ENCODE measurements at regions not wholly inside any gene's neighbourhood (a gene's known extent, or its start where the extent isn't known, plus 50 kb on each side); places are given as distances from the start of the nearest gene placed in this dataset.
"Not testable (repeated sequence)": the region's sequence is repeated elsewhere in the genome, so short reads cannot be mapped to it uniquely, and the experiment has no call there.

GRCh38 chr5:24264547-24264946 lies 380.2 kb downstream of the CDH10 start:
- no peak for DNase-seq (ENCODE audit: low spot score)

DNA sequence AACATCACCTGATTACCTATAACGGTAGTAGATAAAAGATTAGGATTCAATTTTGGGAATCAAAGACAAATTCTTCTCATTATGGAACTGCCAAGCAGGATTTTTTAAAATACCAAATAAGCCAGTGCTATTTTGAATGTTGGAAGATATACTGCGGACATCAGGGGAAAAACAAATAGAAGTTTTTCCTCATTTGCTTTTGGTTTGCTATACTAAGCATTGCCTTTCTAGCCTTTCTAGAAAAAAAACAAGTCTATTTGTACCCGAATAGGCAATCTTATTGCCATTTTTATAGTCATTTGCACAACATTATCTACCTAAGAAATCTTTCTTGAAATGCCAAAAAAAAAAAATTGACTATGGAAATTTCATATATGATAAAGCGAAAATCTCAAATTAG lies 379.5 kb downstream of the CDH10 start:
- no peak for DNase-seq (ENCODE audit: low spot score)

DNA sequence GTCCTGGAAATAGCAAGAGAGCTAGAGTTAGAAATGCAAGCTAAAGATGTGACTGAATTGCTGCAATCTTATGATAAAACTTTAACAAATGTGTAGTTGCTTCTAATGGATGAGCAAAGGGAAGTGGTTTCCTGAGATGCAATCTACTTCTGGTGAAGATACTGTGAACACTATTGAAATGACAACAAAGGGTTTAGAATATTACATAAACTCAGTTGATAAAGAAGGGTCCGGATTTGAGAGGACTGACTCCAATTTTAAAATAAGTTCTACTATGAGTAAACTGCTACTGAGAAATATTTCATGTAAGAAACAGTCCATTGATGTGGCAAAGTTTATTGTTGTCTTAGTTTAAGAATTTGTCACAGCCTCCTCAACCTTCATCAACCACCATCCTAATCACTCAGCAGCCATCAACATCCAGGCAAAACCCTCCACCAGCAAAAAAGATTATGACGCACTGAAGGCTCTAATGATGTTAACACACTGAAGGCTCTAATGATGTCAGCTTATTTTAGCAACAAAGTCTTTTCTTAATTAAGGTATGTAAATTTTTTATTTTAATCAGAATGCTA lies 376.2 kb downstream of the CDH10 start:
- DNase-seq (ENCODE audit: low spot score): no peak

DNA sequence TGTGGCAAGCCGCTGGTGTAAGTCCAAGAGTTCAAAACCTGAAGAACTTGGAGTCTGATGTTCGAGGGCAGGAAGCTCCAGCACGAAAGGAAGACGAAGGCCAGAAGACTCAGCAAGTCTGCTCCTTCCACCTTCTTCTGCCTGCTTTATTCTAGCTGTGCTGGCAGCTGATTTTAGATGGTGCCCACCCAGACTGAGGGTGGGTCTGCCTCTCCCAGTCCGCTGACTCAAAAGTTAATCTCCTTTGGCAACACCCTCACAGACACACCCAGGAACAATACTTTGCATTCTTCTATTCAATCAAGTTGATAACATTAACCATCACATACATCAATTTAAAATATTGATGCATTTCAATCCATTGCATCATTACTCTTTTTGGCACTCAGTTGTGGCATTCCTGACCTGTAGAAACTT lies 373.1 kb downstream of the CDH10 start:
- DNase-seq (ENCODE audit: low spot score): not testable (repeated sequence)

- no peak for DNase-seq (ENCODE audit: low spot score)
These were observed 372.0 kb downstream of the CDH10 start for GRCh38 chr5:24272741-24273140.

DNA sequence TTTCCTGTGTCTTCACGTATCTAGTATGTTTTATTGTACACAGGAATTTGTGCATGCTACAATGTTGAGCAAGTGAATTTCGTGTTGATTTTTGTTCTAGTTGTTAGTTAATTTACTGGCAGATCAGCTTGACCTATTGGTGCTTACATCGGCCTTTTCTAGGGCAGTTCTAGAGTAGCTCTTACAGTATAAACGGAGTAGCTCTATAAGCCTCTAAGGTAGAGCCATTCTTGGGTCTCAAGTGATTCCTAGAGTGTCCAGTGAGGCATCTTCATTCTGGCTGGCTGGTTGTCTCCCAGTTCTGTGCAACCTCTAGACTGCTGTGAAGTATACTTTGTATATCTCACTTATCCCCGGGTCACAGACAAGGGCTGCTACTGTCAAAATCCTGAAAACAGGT lies 364.6 kb downstream of the CDH10 start:
- no peak for DNase-seq (ENCODE audit: low spot score)

DNA sequence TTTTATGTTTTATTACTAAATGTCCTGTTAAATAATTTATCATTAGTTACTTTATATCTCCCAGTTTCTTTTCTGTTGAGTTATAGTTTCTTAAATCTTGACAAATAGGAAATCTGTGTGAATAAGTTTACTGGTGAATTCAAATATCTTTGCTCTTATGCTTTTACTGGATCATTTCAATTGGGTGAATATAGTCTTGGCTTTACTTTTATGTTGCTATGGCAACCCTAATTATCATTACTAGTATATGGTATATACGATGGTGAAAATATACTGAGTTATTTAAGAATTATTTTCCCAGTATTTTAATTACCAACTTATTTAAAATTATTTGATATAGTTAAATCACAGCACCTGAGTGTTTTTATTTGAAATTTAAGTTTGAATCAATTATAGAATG lies 363.0 kb downstream of the CDH10 start:
- no peak for DNase-seq (ENCODE audit: low spot score)

DNA sequence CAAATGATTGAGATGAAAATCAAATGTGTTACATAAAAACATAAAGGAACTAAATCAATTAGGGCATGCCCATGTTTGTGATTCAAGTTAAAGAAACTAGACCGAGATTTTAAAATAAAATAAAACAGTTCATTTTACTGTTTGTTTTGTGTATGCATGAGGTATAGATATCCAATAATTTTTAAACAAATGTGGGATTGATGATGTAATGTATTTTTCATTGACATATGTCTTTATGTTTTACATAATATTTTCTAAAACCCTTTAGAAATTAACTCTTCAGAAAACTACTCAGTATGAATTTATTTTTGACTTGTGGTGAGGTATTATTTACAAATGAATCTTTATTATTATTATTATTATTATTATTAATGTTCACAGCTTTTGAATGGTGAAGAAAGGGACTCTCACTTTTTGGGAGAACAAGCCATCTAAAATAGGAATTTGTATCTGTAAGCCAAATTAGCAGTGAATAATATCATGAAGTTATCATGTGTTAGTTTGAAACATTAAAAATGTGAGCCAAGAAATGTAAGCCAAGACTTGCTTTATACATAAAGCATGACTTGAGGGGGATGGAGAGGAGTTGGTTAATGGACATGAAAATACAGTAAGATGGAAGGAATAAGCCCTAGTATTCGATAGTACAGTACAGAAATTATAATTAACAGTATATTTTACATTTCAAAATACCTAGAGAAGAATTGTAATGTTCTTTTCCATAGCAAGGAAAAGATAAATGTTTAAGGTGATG lies 355.0 kb downstream of the CDH10 start:
- no peak for DNase-seq (ENCODE audit: low spot score)

DNA sequence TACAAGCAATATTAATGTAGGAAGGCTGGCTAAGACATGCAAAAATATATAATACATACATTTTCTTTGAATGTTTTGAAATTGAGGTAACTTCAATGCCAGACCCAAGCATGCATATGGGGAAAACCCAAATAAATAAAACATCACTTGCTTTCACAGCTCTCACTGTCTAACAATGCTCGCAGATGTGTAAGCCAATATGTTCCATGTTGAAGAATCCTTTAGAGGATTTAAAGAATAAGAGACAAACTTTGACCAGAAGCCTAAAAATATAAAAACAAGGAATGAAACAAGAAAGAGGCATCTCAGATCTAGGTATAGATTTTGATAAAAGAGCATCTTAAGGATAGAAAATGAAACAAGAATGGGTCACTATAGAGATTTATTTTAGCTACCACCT lies 354.2 kb downstream of the CDH10 start:
- DNase-seq (ENCODE audit: low spot score): no peak

GRCh38 chr5:24291916-24292315 lies 352.9 kb downstream of the CDH10 start:
- DNase-seq (ENCODE audit: low spot score): no peak

DNA sequence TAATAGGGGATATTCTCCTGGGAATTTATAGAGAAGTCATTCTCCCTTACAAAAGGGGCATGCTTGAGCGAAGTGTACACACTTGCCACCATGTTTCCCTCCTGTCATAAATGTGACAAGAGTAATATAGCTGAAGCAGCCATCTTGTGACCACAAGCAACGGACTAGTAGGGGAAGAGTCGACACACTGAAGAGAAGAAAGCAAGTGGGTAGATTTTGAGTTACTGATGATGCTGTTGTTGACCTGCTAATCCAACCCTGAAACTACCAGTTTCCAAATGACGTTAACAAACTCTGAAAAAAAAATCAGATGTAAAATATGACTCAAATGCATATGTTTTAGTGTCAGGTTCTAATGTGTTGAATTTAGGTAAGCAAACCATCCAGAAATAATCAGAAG lies 350.4 kb downstream of the CDH10 start:
- DNase-seq (ENCODE audit: low spot score): no peak

GRCh38 chr5:24314106-24314505 lies 330.7 kb downstream of the CDH10 start:
- no peak for DNase-seq (ENCODE audit: low spot score)

GRCh38 chr5:24320643-24321042 lies 324.1 kb downstream of the CDH10 start:
- no peak for DNase-seq (ENCODE audit: low spot score)

DNA sequence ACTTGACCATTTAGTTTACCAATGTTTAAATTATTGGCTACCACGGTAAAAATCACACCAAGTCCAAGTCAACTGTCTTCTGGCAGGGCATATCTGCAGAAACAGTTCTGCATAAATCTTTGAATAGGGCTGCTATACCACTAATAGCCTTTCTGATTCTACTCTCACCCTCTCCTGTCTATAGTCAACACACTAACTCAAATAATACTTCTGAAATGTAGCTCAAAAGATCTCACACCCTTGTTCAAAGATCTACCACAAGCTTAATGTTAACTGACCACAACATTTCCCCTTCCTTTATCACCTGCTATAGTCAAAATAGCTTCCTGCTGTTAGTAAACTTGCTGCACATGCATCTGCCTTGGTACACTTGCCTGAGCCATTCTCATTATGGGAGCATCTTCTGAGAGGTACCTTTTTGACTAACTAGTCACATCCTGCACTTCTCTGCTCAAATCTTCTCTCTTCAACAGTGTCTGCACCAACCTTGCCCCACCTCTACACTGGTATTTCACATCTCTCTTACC lies 319.4 kb downstream of the CDH10 start:
- no peak for DNase-seq (ENCODE audit: low spot score)

- no peak for DNase-seq (ENCODE audit: low spot score)
These were observed 313.2 kb downstream of the CDH10 start for GRCh38 chr5:24331531-24331930.

GRCh38 chr5:24347158-24347557 lies 297.6 kb downstream of the CDH10 start:
- no peak for DNase-seq (ENCODE audit: low spot score)

GRCh38 chr5:24351285-24351684 lies 293.5 kb downstream of the CDH10 start:
- DNase-seq (ENCODE audit: low spot score): no peak

- DNase-seq (ENCODE audit: low spot score): no peak
These were observed 291.8 kb downstream of the CDH10 start for GRCh38 chr5:24353016-24353415.

- DNase-seq (ENCODE audit: low spot score): no peak
These were observed 291.2 kb downstream of the CDH10 start for GRCh38 chr5:24353611-24354010.

DNA sequence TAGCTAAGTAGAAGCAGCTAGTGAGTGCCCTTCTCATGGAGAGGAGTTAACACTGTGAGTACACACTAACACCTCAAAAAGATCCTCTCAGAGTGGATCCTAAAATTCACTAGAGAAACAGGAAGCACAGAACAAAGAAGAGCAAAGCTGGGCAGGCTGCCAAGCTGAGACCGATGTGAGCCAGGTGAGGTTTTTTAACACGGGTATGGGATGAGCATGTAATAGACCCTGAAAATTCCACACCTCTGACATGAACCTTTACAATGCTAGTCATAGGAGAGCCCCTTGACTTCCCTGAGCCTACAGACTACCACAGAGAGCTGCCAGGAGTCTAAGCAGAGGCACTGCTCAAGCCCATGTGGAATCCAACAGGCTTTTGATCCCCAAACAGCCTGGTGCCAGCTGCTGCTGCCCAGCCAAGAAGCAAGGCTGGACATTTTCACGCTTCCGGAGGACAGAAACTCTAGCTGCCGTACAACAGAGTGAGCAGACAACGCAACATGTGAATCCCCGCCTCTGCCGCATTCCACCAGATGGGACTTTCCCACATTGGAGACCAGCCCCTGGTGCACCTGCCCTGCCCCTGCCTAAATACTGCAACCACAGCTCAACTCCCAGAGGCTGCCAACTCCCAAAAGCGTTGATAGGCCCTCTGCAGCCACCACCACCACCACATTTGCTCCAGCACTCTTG lies 280.8 kb downstream of the CDH10 start:
- DNase-seq (ENCODE audit: low spot score): no peak

- no peak for DNase-seq (ENCODE audit: low spot score)
These were observed 280.1 kb downstream of the CDH10 start for GRCh38 chr5:24364711-24365110.

GRCh38 chr5:24365406-24365805 lies 279.4 kb downstream of the CDH10 start:
- no peak for DNase-seq (ENCODE audit: low spot score)

GRCh38 chr5:24367216-24367615 lies 277.6 kb downstream of the CDH10 start:
- DNase-seq (ENCODE audit: low spot score): no peak

All from left forelimb (tissue), 1 donor.